Gastroesophageal sphincter (tissue), 4 donors: ENCODE measurements at regions not wholly inside any gene's neighbourhood (a gene's known extent, or its start where the extent isn't known, plus 50 kb on each side); places are given as distances from the start of the nearest gene placed in this dataset.
A peak's percentile ranks its signal among the peaks of the same experiment; 100 is the strongest.

Source experiments
- ATAC-seq: fragments of 150-250 bp; one replicate; pipeline ENCODE4 v1.9.1; 2016; ENCODE audit warnings: mild to moderate bottlenecking, moderate library complexity
- H3K27ac ChIP-seq, 4 donors: fragments of 200-600 bp; sonication (generic) in 3 of 4; 1 replicate in 3 of 4; 2 replicates in 1 of 4; pipeline ENCODE4 v1.5.1; 2016 to 2019
- H3K27me3 ChIP-seq: fragments of 200-600 bp; sonication (generic); one replicate; pipeline ENCODE4 v1.5.1; 2019
- H3K36me3 ChIP-seq, 2 donors: fragments of 200-600 bp; sonication (generic); one replicate each; pipeline ENCODE4 v1.5.1; 2019; ENCODE audit warnings: control low read depth in 1 of 2
- H3K4me1 ChIP-seq, 3 donors: fragments of 200-600 bp; sonication (generic); 1 replicate in 2 of 3; 2 replicates in 1 of 3; pipeline ENCODE4 v1.5.1; 2016 to 2019; ENCODE audit warnings: control low read depth in 2 of 3
- H3K4me3 ChIP-seq, 2 donors: fragments of 200-600 bp; sonication (generic); one replicate each; pipeline ENCODE4 v1.5.1; 2019; ENCODE audit warnings: mild to moderate bottlenecking in 1 of 2, moderate library complexity in 1 of 2
- H3K9me3 ChIP-seq, 3 donors: fragments of 200-600 bp; sonication (generic); one replicate each; pipeline ENCODE4 v1.5.1; 2017 to 2019; ENCODE audit warnings: control low read depth in 2 of 3
- EP300 ChIP-seq: sonication (generic); formaldehyde crosslinking; IDR thresholded peaks from one replicate; pipeline ENCODE4 v1.6.1; 2017; ENCODE audit warnings: antibody characterized with exemption, mild to moderate bottlenecking
- POLR2A ChIP-seq, 2 donors: fragments of 450-650 bp; IDR thresholded peaks; one replicate each; pipeline ENCODE4 v1.6.1; 2017; ENCODE audit warnings: antibody characterized with exemption in 2 of 2, mild to moderate bottlenecking in 2 of 2, moderate library complexity in 1 of 2
- POLR2AphosphoS5 ChIP-seq: sonication (generic); formaldehyde crosslinking; IDR thresholded peaks from one replicate; pipeline ENCODE4 v1.6.1; 2017; ENCODE audit warnings: antibody characterized with exemption
- WGBS, 2 donors: methylation state at CpG; one replicate each; pipeline ENCODE4 v1.1.5; 2018; ENCODE audit warnings: low coverage in 1 of 2; 5-methylcytosine and 5-hydroxymethylcytosine counted together
- TF ChIP-seq, protein P1 (sequence below), 4 experiments: fragments of 200-600 bp in 2 of 4; fragments of 450-650 bp in 2 of 4; sonication (generic) in 1 of 4; IDR thresholded peaks; one replicate each; pipeline ENCODE4 v1.5.1; 2017 to 2019; ENCODE audit warnings: antibody characterized with exemption in 4 of 4, mild to moderate bottlenecking in 2 of 4, moderate library complexity in 2 of 4

DNA sequence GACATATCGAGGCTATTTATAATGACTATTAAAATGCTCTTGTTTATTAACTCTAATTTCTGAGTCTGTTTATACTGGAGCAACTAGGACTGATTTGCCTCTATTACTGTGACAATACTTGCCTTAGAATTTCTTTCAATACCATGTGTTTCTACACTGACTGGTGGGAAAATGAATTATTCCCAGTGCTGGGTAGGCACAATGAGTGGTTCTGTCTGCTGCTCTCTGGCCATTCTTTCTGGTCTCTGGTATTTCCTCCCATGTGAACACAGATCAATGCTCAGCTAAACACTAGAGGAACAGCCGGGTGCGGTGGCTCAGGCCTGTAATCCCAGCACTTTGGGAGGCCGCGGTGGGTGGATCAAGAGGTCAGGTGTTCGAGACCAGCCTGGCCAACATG is 390.5 kb downstream of the PRDM2 start:
- Histone ChIP-seq H3K4me1 (no peaks in the 10 kb centered on the region), H3K27me3 (no peaks in the 10 kb centered on the region), H3K4me3 (no peak overlapping the region), H3K9me3 (peaks cover 0 to 13% (median 0%) of the 10 kb centered on the region in 3 donors), H3K36me3 (no peaks in the 10 kb centered on the region), H3K27ac (no peak overlapping the region)
- WGBS, 2 donors: 90% methylated on average over 6 of the region's 6 CpGs; no CpG with 5 or more reads in 1 of the 2 donors
- TF ChIP-seq, protein P1, sequence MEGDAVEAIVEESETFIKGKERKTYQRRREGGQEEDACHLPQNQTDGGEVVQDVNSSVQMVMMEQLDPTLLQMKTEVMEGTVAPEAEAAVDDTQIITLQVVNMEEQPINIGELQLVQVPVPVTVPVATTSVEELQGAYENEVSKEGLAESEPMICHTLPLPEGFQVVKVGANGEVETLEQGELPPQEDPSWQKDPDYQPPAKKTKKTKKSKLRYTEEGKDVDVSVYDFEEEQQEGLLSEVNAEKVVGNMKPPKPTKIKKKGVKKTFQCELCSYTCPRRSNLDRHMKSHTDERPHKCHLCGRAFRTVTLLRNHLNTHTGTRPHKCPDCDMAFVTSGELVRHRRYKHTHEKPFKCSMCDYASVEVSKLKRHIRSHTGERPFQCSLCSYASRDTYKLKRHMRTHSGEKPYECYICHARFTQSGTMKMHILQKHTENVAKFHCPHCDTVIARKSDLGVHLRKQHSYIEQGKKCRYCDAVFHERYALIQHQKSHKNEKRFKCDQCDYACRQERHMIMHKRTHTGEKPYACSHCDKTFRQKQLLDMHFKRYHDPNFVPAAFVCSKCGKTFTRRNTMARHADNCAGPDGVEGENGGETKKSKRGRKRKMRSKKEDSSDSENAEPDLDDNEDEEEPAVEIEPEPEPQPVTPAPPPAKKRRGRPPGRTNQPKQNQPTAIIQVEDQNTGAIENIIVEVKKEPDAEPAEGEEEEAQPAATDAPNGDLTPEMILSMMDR (IDR thresholded peaks at IDR 0.05): no peak
- TF ChIP-seq POLR2AphosphoS5: no peak
- TF ChIP-seq EP300: no peak
- no peak for TF ChIP-seq POLR2A (IDR thresholded peaks at IDR 0.05)
- ATAC-seq: no peak

GRCh38 chr1:14094611-14095400 is 394.8 kb downstream of the PRDM2 start:
- Histone ChIP-seq H3K9me3 (peaks cover 0 to 8% (median 0%) of the 10 kb centered on the region in 3 donors), H3K36me3 (no peaks in the 10 kb centered on the region), H3K4me1 (no peaks in the 10 kb centered on the region), H3K27me3 (peaks cover 5% of the 10 kb centered on the region), H3K4me3 (no peak overlapping the region), H3K27ac (no peak overlapping the region)
- no peak for ATAC-seq
- TF ChIP-seq, protein P1 (IDR thresholded peaks at IDR 0.05): peak in 2 of 4 experiments; percentile 46 to 55
- no peak for TF ChIP-seq POLR2AphosphoS5
- 48 to 63% methylated on average over 2 to 4 of the region's 4 CpGs for WGBS, 2 donors

GRCh38 chr1:14098294-14098913 is 398.4 kb downstream of the PRDM2 start:
- no peak for TF ChIP-seq POLR2A (IDR thresholded peaks at IDR 0.05)
- TF ChIP-seq, protein P1 (IDR thresholded peaks at IDR 0.05): no peak
- TF ChIP-seq EP300: no peak
- no peak for TF ChIP-seq POLR2AphosphoS5
- no peak overlapping the region for H3K4me3 ChIP-seq
- H3K27me3 ChIP-seq: peaks cover 5% of the 10 kb centered on the region
- ATAC-seq: no peak
- H3K36me3 ChIP-seq: no peaks in the 10 kb centered on the region
- H3K27ac ChIP-seq: no peak overlapping the region
- no peaks in the 10 kb centered on the region for H3K4me1 ChIP-seq
- no peaks in the 10 kb centered on the region for H3K9me3 ChIP-seq

- Histone ChIP-seq H3K4me1 (no peaks in the 10 kb centered on the region), H3K36me3 (no peaks in the 10 kb centered on the region), H3K27me3 (peaks cover 5% of the 10 kb centered on the region), H3K9me3 (no peaks in the 10 kb centered on the region), H3K27ac (no peak overlapping the region), H3K4me3 (no peak overlapping the region)
- no peak for ATAC-seq
- TF ChIP-seq, protein P1 (IDR thresholded peaks at IDR 0.05): no peak
- TF ChIP-seq POLR2A (IDR thresholded peaks at IDR 0.05) (no peak), POLR2AphosphoS5 (no peak), EP300 (no peak)
- no CpG with 5 or more reads among the region's 1 CpG for WGBS, 2 donors
These were observed 400.5 kb downstream of the PRDM2 start for GRCh38 chr1:14100444-14100843.

- WGBS, 2 donors: 86 to 87% methylated on average over 6 to 9 of the region's 9 CpGs
- TF ChIP-seq, protein P1 (IDR thresholded peaks at IDR 0.05): no peak
- TF ChIP-seq EP300: no peak
- TF ChIP-seq POLR2AphosphoS5: no peak
- no peak for TF ChIP-seq POLR2A (IDR thresholded peaks at IDR 0.05)
- Histone ChIP-seq H3K4me3 (no peak overlapping the region), H3K36me3 (no peaks in the 10 kb centered on the region), H3K4me1 (no peaks in the 10 kb centered on the region), H3K27ac (no peak overlapping the region), H3K9me3 (no peaks in the 10 kb centered on the region), H3K27me3 (peaks cover 5% of the 10 kb centered on the region)
- ATAC-seq: no peak
These were observed 400.9 kb downstream of the PRDM2 start for GRCh38 chr1:14100919-14101318.
